HEK293 (cell line): ENCODE measurements at regions not wholly inside any gene's neighbourhood (a gene's known extent, or its start where the extent isn't known, plus 50 kb on each side); places are given as distances from the start of the nearest gene placed in this dataset.

Source experiments
- ATF2 ChIP-seq: fragments of 450-650 bp; formaldehyde crosslinking; IDR thresholded peaks from 2 replicates; pipeline ENCODE4 v1.5.1; 2016; ENCODE audit warnings: missing biosample characterization, missing genetic modification characterization, low read depth
- CTCF ChIP-seq: fragments of 450-650 bp; formaldehyde crosslinking; IDR thresholded peaks from 2 replicates; pipeline ENCODE4 v1.5.1; 2016; ENCODE audit warnings: missing biosample characterization, missing genetic modification characterization
- ZBTB1 ChIP-seq: fragments of 450-650 bp; formaldehyde crosslinking; IDR thresholded peaks from 2 replicates; pipeline ENCODE4 v1.5.1; 2016; ENCODE audit warnings: missing biosample characterization, missing genetic modification characterization
- ZNF140 ChIP-seq: fragments of 450-650 bp; formaldehyde crosslinking; IDR thresholded peaks from 2 replicates; pipeline ENCODE4 v1.5.1; 2016; ENCODE audit warnings: missing biosample characterization, missing genetic modification characterization
- ZNF24 ChIP-seq: fragments of 450-650 bp; formaldehyde crosslinking; IDR thresholded peaks from 2 replicates; pipeline ENCODE4 v1.5.1; 2016; ENCODE audit warnings: missing biosample characterization, missing genetic modification characterization
- ZNF274 ChIP-seq, 2 experiments: fragments of 200-500 bp in 1 of 2; fragments of 450-650 bp in 1 of 2; sonication (Bioruptor generic) in 1 of 2; formaldehyde crosslinking in 1 of 2; IDR thresholded peaks; 2 replicates each; pipeline versions ENCODE4 v1.5.1 to v1.6.1; 2014 to 2016; ENCODE audit warnings: borderline replicate concordance in 1 of 2, inconsistent platforms in 1 of 2, low read length in 1 of 2, missing biosample characterization in 1 of 2, missing genetic modification characterization in 1 of 2
- TF ChIP-seq, protein P1 (sequence below): fragments of 450-650 bp; formaldehyde crosslinking; IDR thresholded peaks from 2 replicates; pipeline ENCODE4 v1.5.1; 2016; ENCODE audit warnings: missing biosample characterization, missing genetic modification characterization

DNA sequence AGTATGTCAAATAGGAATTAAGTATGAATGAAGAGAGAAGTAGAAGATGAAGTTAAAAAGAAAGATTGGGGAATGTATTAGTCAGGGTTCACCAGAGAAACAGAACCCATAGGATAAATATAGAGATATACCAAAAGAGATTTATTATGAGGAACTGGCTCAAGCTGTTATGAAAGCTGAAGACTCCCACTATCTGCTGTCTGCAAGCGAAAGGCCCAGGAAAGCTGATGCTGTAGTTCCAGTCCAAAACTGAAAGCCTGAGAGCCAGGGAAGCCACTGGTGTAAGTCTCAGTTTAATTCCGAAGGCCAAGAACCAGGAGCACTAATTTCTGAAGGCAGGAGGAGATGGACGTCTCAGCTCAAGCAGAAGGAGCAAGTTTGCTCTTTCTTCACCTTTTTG, 200.9 kb upstream of the FN1 start:
- TF ChIP-seq CTCF (no peak), ATF2 (tag by site-specific recombination) (no peak), ZNF274 (IDR thresholded peaks at IDR 0.05; ENCODE audit: low read length) (no peak), ZNF274 (tag by site-specific recombination; IDR thresholded peaks at IDR 0.05; ENCODE audit: borderline replicate concordance) (no peak), ZNF24 (tag by site-specific recombination) (no peak), ZBTB1 (tag by site-specific recombination) (no peak), ZNF140 (tag by site-specific recombination) (no peak)
- TF ChIP-seq, protein P1, sequence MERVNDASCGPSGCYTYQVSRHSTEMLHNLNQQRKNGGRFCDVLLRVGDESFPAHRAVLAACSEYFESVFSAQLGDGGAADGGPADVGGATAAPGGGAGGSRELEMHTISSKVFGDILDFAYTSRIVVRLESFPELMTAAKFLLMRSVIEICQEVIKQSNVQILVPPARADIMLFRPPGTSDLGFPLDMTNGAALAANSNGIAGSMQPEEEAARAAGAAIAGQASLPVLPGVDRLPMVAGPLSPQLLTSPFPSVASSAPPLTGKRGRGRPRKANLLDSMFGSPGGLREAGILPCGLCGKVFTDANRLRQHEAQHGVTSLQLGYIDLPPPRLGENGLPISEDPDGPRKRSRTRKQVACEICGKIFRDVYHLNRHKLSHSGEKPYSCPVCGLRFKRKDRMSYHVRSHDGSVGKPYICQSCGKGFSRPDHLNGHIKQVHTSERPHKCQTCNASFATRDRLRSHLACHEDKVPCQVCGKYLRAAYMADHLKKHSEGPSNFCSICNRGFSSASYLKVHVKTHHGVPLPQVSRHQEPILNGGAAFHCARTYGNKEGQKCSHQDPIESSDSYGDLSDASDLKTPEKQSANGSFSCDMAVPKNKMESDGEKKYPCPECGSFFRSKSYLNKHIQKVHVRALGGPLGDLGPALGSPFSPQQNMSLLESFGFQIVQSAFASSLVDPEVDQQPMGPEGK (tag by site-specific recombination), result no peak
